IMR-90 (cell line): ENCODE measurements at regions not wholly inside any gene's neighbourhood (a gene's known extent, or its start where the extent isn't known, plus 50 kb on each side); places are given as distances from the start of the nearest gene placed in this dataset.

Source experiments
- ATAC-seq: fragments of 200-7000 bp; cut with Tn5 transposase; 2 replicates; pipeline ENCODE4 v1.9.1; 2020; ENCODE audit warnings: low read depth, mild to moderate bottlenecking, moderate library complexity
- BruUV-seq: library from RNA; stranded (reverse); fragments of 400-500 nt; replicated peaks from 2 replicates; lab custom pipeline; 2021; lab: Mats Ljungman, UMichigan
- CTCF ChIA-PET: fragments of 300-600 bp; formaldehyde crosslinking; extraction: SDS; loops from one replicate; lab custom pipeline; 2021; ENCODE audit warnings: antibody characterized with exemption; lab: Yijun Ruan, JAX
- POLR2A ChIA-PET: fragments of 300-600 bp; sonication (Branson Sonifier 250); formaldehyde crosslinking; loops from one replicate; lab custom pipeline; 2022; ENCODE audit warnings: antibody characterized with exemption; ENCODE audit not compliant: unreplicated experiment; lab: Charles Lee
- DNase-seq: peaks from one replicate; pipeline ENCODE4 v3.0.0; 2013
- H2AFZ ChIP-seq: replicated peaks from 2 replicates; pipeline ENCODE3; 2013; ENCODE audit warnings: low read length, mild to moderate bottlenecking; ENCODE audit not compliant: poor library complexity
- H2AK5ac ChIP-seq: 2 replicates; pipeline ENCODE4 v1.6.1; 2013; ENCODE audit warnings: low read depth, low read length, inconsistent platforms
- H2AK9ac ChIP-seq: replicated peaks from 2 replicates; pipeline ENCODE3; 2013; ENCODE audit warnings: mild to moderate bottlenecking, low read depth, low read length, moderate library complexity; ENCODE audit not compliant: poor library complexity
- H2BK120ac ChIP-seq: 2 replicates; pipeline ENCODE4 v1.6.1; 2013; ENCODE audit warnings: low read depth, low read length, inconsistent platforms
- H2BK15ac ChIP-seq: 3 replicates; pipeline ENCODE4 v1.6.1; 2013; ENCODE audit warnings: low read depth, low read length, inconsistent platforms
- H2BK20ac ChIP-seq: 2 replicates; pipeline ENCODE4 v1.6.1; 2013; ENCODE audit warnings: low read depth, mild to moderate bottlenecking, inconsistent platforms, low read length, moderate library complexity
- H2BK5ac ChIP-seq: 2 replicates; pipeline ENCODE4 v1.6.1; 2013; ENCODE audit warnings: mild to moderate bottlenecking, low read depth, low read length, inconsistent platforms; ENCODE audit not compliant: poor library complexity, severe bottlenecking
- H3K14ac ChIP-seq: replicated peaks from 2 replicates; pipeline ENCODE4 v1.6.1; 2013; ENCODE audit warnings: low read depth, low read length, inconsistent platforms
- H3K18ac ChIP-seq: 2 replicates; pipeline ENCODE4 v1.6.1; 2013; ENCODE audit warnings: low read depth, low read length, control low read depth
- H3K23ac ChIP-seq: 2 replicates; pipeline ENCODE4 v1.6.1; 2013; ENCODE audit warnings: low read depth, low read length, inconsistent platforms
- H3K27ac ChIP-seq: 2 replicates; pipeline ENCODE4 v1.5.1; 2013; ENCODE audit warnings: mild to moderate bottlenecking, control low read depth, low read length; ENCODE audit not compliant: insufficient read depth
- H3K27me3 ChIP-seq: 2 replicates; pipeline ENCODE4 v1.6.1; 2013; ENCODE audit warnings: low read length; ENCODE audit not compliant: control insufficient read depth, insufficient read depth
- H3K36me3 ChIP-seq: 2 replicates; pipeline ENCODE4 v1.6.1; 2013; ENCODE audit warnings: low read length, mixed read lengths; ENCODE audit not compliant: control insufficient read depth, insufficient read depth
- H3K4ac ChIP-seq: 2 replicates; pipeline ENCODE4 v1.6.1; 2013; ENCODE audit warnings: low read depth, low read length, inconsistent platforms
- H3K4me1 ChIP-seq: 2 replicates; pipeline ENCODE4 v1.6.1; 2013; ENCODE audit warnings: low read length, mixed read lengths; ENCODE audit not compliant: control insufficient read depth, insufficient read depth
- H3K4me2 ChIP-seq: 2 replicates; pipeline ENCODE4 v1.6.1; 2013; ENCODE audit warnings: low read depth, mild to moderate bottlenecking, control low read depth, low read length, moderate library complexity
- H3K4me3 ChIP-seq: 2 replicates; pipeline ENCODE4 v1.5.1; 2013; ENCODE audit warnings: low read depth, mild to moderate bottlenecking, control low read depth, low read length, moderate library complexity; ENCODE audit not compliant: insufficient read depth
- H3K56ac ChIP-seq: 2 replicates; pipeline ENCODE4 v1.6.1; 2013; ENCODE audit warnings: low read length, inconsistent platforms; ENCODE audit not compliant: insufficient read depth; ENCODE audit errors: extremely low read depth
- H3K79me1 ChIP-seq, 2 experiments: 2 replicates each; pipeline ENCODE4 v1.6.1; 2013; ENCODE audit warnings: low read length in 2 of 2, inconsistent platforms in 1 of 2, low read depth in 1 of 2
- H3K9ac ChIP-seq: 2 replicates; pipeline ENCODE4 v1.6.1; 2013; ENCODE audit warnings: low read depth, low read length, control low read depth
- H3K9me1 ChIP-seq: 2 replicates; pipeline ENCODE4 v1.6.1; 2013; ENCODE audit warnings: low read length, inconsistent platforms; ENCODE audit not compliant: insufficient read depth
- H3K9me3 ChIP-seq: 2 replicates; pipeline ENCODE4 v1.6.1; 2013; ENCODE audit warnings: low read length; ENCODE audit not compliant: control insufficient read depth, insufficient read depth
- H4K20me1 ChIP-seq: 2 replicates; pipeline ENCODE4 v1.6.1; 2013; ENCODE audit warnings: low read length, inconsistent platforms; ENCODE audit not compliant: insufficient read depth
- H4K5ac ChIP-seq: 2 replicates; pipeline ENCODE4 v1.6.1; 2013; ENCODE audit warnings: mild to moderate bottlenecking, low read depth, low read length, control low read depth
- H4K8ac ChIP-seq, 2 experiments: 2 replicates each; pipeline ENCODE4 v1.6.1; 2013; ENCODE audit warnings: low read depth in 2 of 2, low read length in 2 of 2, control low read depth in 1 of 2, inconsistent platforms in 1 of 2
- H4K91ac ChIP-seq: 2 replicates; pipeline ENCODE4 v1.6.1; 2013; ENCODE audit warnings: low read depth, low read length, inconsistent platforms; ENCODE audit not compliant: insufficient read depth
- BHLHE40 ChIP-seq: fragments of 150-350 bp; IDR thresholded peaks from 2 replicates; pipeline ENCODE4 v1.6.1; 2016; ENCODE audit warnings: mild to moderate bottlenecking, low read depth, low read length
- CEBPB ChIP-seq: IDR thresholded peaks from 2 replicates; pipeline ENCODE4 v1.6.1; 2012; ENCODE audit warnings: low read depth, low read length, improper control_type of control experiment
- CHD1 ChIP-seq: IDR thresholded peaks from 2 replicates; pipeline ENCODE4 v1.6.1; 2012; ENCODE audit warnings: low read depth, low read length, improper control_type of control experiment
- CTCF ChIP-seq: conservative IDR thresholded peaks from 2 replicates; pipeline ENCODE4 v1.5.1; 2012; ENCODE audit warnings: mild to moderate bottlenecking, low read depth, low read length, improper control_type of control experiment
- ELK1 ChIP-seq: fragments of 150-350 bp; IDR thresholded peaks from 2 replicates; pipeline ENCODE4 v1.6.1; 2016; ENCODE audit warnings: low read depth, mild to moderate bottlenecking, low read length, moderate library complexity, borderline replicate concordance
- FOS ChIP-seq: fragments of 150-350 bp; IDR thresholded peaks from 2 replicates; pipeline ENCODE4 v1.6.1; 2016; ENCODE audit warnings: low read depth, low read length
- MAFK ChIP-seq: IDR thresholded peaks from 2 replicates; pipeline ENCODE4 v1.6.1; 2012; ENCODE audit warnings: low read depth, low read length, improper control_type of control experiment
- MAZ ChIP-seq: IDR thresholded peaks from 2 replicates; pipeline ENCODE4 v1.6.1; 2012; ENCODE audit warnings: low read depth, mild to moderate bottlenecking, low read length, improper control_type of control experiment, moderate library complexity, borderline replicate concordance
- MXI1 ChIP-seq: IDR thresholded peaks from 2 replicates; pipeline ENCODE4 v1.6.1; 2012; ENCODE audit warnings: low read depth, mild to moderate bottlenecking, low read length, moderate library complexity, borderline replicate concordance
- NFE2L2 ChIP-seq: fragments of 150-350 bp; IDR thresholded peaks from 2 replicates; pipeline ENCODE4 v1.6.1; 2016; ENCODE audit warnings: low read depth, mild to moderate bottlenecking, low read length
- POLR2A ChIP-seq: IDR thresholded peaks from 2 replicates; pipeline ENCODE4 v1.6.1; 2012; ENCODE audit warnings: mild to moderate bottlenecking, low read depth, low read length
- RAD21 ChIP-seq: IDR thresholded peaks from 2 replicates; pipeline ENCODE4 v1.6.1; 2012; ENCODE audit warnings: low read length, improper control_type of control experiment
- RCOR1 ChIP-seq: IDR thresholded peaks from 2 replicates; pipeline ENCODE4 v1.6.1; 2012; ENCODE audit warnings: mild to moderate bottlenecking, low read length, improper control_type of control experiment; ENCODE audit not compliant: insufficient replicate concordance
- RFX5 ChIP-seq: IDR thresholded peaks from 2 replicates; pipeline ENCODE4 v1.8.0; 2012; ENCODE audit warnings: low read depth, mild to moderate bottlenecking, low read length, moderate library complexity
- SMC3 ChIP-seq: fragments of 150-350 bp; IDR thresholded peaks from 2 replicates; pipeline ENCODE4 v1.6.1; 2016; ENCODE audit warnings: low read depth, mild to moderate bottlenecking, antibody characterized with exemption, low read length, moderate library complexity
- USF2 ChIP-seq: fragments of 150-350 bp; IDR thresholded peaks from 2 replicates; pipeline ENCODE4 v1.6.1; 2017; ENCODE audit warnings: mild to moderate bottlenecking, antibody characterized with exemption, low read length, low read depth
- WGBS, 2 experiments: methylation state at CpG; one replicate each; pipeline versions ENCODE4 v1.1.5 to v1.1.7; 2013; ENCODE audit warnings: missing lambda C conversion rate in 2 of 2; ENCODE audit not compliant: insufficient read length in 1 of 2; ENCODE audit errors: extremely low coverage in 2 of 2; 5-methylcytosine and 5-hydroxymethylcytosine counted together
- dilution Hi-C: fragments of 300-500 bp; cut with HindIII; formaldehyde crosslinking; loops from one replicate; pipeline ENCODE4 v1.14.3; 2018; ENCODE audit warnings: low sequenced_read_pairs; ENCODE audit not compliant: unreplicated experiment
- in situ Hi-C: fragments of 300-500 bp; cut with MboI; formaldehyde crosslinking; loops from 3 replicates; pipeline ENCODE4 v1.14.3; 2019; ENCODE audit warnings: low sequenced_read_pairs, inconsistent platforms, mixed read lengths
- intact Hi-C: fragments of 100-400 bp; cut with micrococcal nuclease; formaldehyde crosslinking; loops from 2 replicates; pipeline ENCODE4 v1.10.0; 2022

GRCh38 chr13:106734198-106734597 is 166.3 kb upstream of the ARGLU1 start:
- no CpG with 5 or more reads among the region's 6 CpGs for WGBS, 2 experiments
- Histone ChIP-seq H3K4me1 (no peaks in the 10 kb centered on the region), H3K18ac (no peak overlapping the region), H2BK5ac (no peak overlapping the region), H3K27me3 (no peaks in the 10 kb centered on the region), H3K23ac (no peak overlapping the region), H3K9me1 (no peaks in the 10 kb centered on the region), H4K91ac (no peak overlapping the region), H3K9ac (no peak overlapping the region), H3K27ac (no peak overlapping the region), H2BK15ac (no peak overlapping the region), H4K8ac (no peak overlapping the region), H3K14ac (no peak overlapping the region), H2AFZ (no peak overlapping the region), H3K4me3 (no peak overlapping the region), H3K56ac (no peak overlapping the region), H3K36me3 (no peaks in the 10 kb centered on the region), H2BK20ac (no peak overlapping the region), H2BK120ac (no peak overlapping the region), H3K4me2 (no peak overlapping the region), H3K79me1 (no peaks in the 10 kb centered on the region), H2AK9ac (no peak overlapping the region), H2AK5ac (no peak overlapping the region), H3K4ac (no peak overlapping the region), H4K5ac (no peak overlapping the region), H3K9me3 (no peaks in the 10 kb centered on the region), H4K20me1 (no peaks in the 10 kb centered on the region)
- DNase-seq (no peak), ATAC-seq (no peak)
- BruUV-seq, result no TSS peak
- in situ Hi-C loops, result no loop called here
- dilution Hi-C loops, result no loop called here
- intact Hi-C loops, result no loop called here
- CTCF ChIA-PET, result no interaction called here
- no peak for TF ChIP-seq MAFK
- no peak for TF ChIP-seq RAD21
- no peak for TF ChIP-seq FOS
- TF ChIP-seq BHLHE40, result no peak
- TF ChIP-seq CEBPB, result no peak
- no peak for TF ChIP-seq CTCF
- no peak for TF ChIP-seq NFE2L2
- no peak for TF ChIP-seq CHD1
- no peak for TF ChIP-seq SMC3
- TF ChIP-seq USF2, result no peak
- TF ChIP-seq RFX5, result no peak
- no peak for TF ChIP-seq RCOR1
- no peak for TF ChIP-seq MAZ
- no peak for TF ChIP-seq MXI1
- no peak for TF ChIP-seq ELK1
- TF ChIP-seq POLR2A, result no peak
- POLR2A ChIA-PET, result no interaction called here
